Upper lobe of left lung (tissue), 6 donors: ENCODE measurements at regions not wholly inside any gene's neighbourhood (a gene's known extent, or its start where the extent isn't known, plus 50 kb on each side); places are given as distances from the start of the nearest gene placed in this dataset.
"Not testable (repeated sequence)": the region's sequence is repeated elsewhere in the genome, so short reads cannot be mapped to it uniquely, and the experiment has no call there.

Experiments
- ATAC-seq, 2 donors: fragments of 200-7000 bp; cut with Tn5 transposase; one replicate each; pipeline ENCODE4 v1.9.1; 2022; ENCODE audit warnings: mild to moderate bottlenecking in 2 of 2, moderate library complexity in 2 of 2; ENCODE audit not compliant: low FRiP score in 2 of 2
- DNase-seq, 2 donors: peaks; one replicate each; pipeline ENCODE4 v3.0.0-alpha.2; 2019 to 2020
- H3K27ac ChIP-seq, 4 donors: fragments of 200-600 bp; sonication (generic); one replicate each; pipeline ENCODE4 v1.5.1; 2016 to 2019
- H3K27me3 ChIP-seq, 4 donors: fragments of 200-600 bp; sonication (generic); one replicate each; pipeline ENCODE4 v1.5.1; 2017 to 2019
- H3K36me3 ChIP-seq, 4 donors: fragments of 200-600 bp; sonication (generic); one replicate each; pipeline ENCODE4 v1.5.1; 2016 to 2019
- H3K4me1 ChIP-seq, 4 donors: fragments of 200-600 bp; sonication (generic); one replicate each; pipeline ENCODE4 v1.5.1; 2018 to 2019
- H3K4me3 ChIP-seq, 4 donors: fragments of 200-600 bp; sonication (generic); one replicate each; pipeline ENCODE4 v1.5.1; 2017 to 2019; ENCODE audit warnings: mild to moderate bottlenecking in 2 of 4, moderate library complexity in 1 of 4
- H3K9me3 ChIP-seq, 4 donors: fragments of 200-600 bp; sonication (generic); one replicate each; pipeline ENCODE4 v1.5.1; 2018 to 2019
- EP300 ChIP-seq, 4 donors: sonication (generic); formaldehyde crosslinking; IDR thresholded peaks; one replicate each; pipeline ENCODE4 v1.5.1; 2017; ENCODE audit warnings: antibody characterized with exemption in 4 of 4, control low read depth in 2 of 4
- POLR2A ChIP-seq, 4 donors: fragments of 450-650 bp; IDR thresholded peaks; one replicate each; pipeline ENCODE4 v1.5.1; 2016 to 2017; ENCODE audit warnings: antibody characterized with exemption in 4 of 4, mild to moderate bottlenecking in 2 of 4
- POLR2AphosphoS5 ChIP-seq, 2 donors: sonication (generic); formaldehyde crosslinking; IDR thresholded peaks; one replicate each; pipeline ENCODE4 v1.5.1; 2017; ENCODE audit warnings: antibody characterized with exemption in 2 of 2
- WGBS, 2 donors: methylation state at CpG; one replicate each; pipeline ENCODE4 v1.1.5; 2017 to 2018; 5-methylcytosine and 5-hydroxymethylcytosine counted together
- TF ChIP-seq, protein P1 (sequence below), 6 experiments: fragments of 450-650 bp in 4 of 6; fragments of 200-600 bp in 2 of 6; sonication (generic) in 2 of 6; IDR thresholded peaks; one replicate each; pipeline ENCODE4 v1.5.1; 2016 to 2019; ENCODE audit warnings: antibody characterized with exemption in 6 of 6
- donor health status: DM: no; HTN: no; CAD: no; lungs with moderate emphysema.
- donor health status: DM: no; HTN: yes; CAD: no; lungs with severe emphysema.

DNA sequence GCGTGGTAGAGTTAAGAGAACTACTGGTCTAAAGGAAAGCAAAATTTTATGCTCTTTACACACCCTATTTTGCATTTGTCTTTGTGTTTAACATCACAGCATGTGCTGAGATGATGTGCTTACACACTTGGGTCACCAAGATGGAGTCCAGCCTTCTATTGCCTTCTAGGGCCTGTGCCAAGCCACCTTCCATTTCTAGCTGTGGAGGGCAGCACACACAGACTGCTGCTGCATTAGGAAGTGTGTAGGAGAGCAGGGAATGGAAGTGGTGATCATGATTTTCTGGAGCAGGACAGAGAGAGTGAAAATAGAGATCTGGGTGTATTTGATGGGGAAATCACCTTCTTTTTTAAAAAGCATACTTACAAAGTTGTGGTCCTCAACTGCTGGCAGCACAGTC is 191.6 kb downstream of the SOX4 start:
- no peak for ATAC-seq
- no peak for DNase-seq
- Histone ChIP-seq H3K9me3 (no peaks in the 10 kb centered on the region), H3K27me3 (no peaks in the 10 kb centered on the region), H3K4me1 (no peaks in the 10 kb centered on the region), H3K36me3 (no peaks in the 10 kb centered on the region), H3K4me3 (no peak overlapping the region), H3K27ac (no peak overlapping the region)
- no peak for TF ChIP-seq POLR2A (IDR thresholded peaks at IDR 0.05)
- no peak for TF ChIP-seq POLR2AphosphoS5 (IDR thresholded peaks at IDR 0.05)
- TF ChIP-seq, protein P1, sequence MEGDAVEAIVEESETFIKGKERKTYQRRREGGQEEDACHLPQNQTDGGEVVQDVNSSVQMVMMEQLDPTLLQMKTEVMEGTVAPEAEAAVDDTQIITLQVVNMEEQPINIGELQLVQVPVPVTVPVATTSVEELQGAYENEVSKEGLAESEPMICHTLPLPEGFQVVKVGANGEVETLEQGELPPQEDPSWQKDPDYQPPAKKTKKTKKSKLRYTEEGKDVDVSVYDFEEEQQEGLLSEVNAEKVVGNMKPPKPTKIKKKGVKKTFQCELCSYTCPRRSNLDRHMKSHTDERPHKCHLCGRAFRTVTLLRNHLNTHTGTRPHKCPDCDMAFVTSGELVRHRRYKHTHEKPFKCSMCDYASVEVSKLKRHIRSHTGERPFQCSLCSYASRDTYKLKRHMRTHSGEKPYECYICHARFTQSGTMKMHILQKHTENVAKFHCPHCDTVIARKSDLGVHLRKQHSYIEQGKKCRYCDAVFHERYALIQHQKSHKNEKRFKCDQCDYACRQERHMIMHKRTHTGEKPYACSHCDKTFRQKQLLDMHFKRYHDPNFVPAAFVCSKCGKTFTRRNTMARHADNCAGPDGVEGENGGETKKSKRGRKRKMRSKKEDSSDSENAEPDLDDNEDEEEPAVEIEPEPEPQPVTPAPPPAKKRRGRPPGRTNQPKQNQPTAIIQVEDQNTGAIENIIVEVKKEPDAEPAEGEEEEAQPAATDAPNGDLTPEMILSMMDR (IDR thresholded peaks at IDR 0.05), result no peak
- TF ChIP-seq EP300 (IDR thresholded peaks at IDR 0.05), result no peak
- WGBS, 2 donors, result 86 to 100% methylated on average over 1 of the region's 1 CpG

DNA sequence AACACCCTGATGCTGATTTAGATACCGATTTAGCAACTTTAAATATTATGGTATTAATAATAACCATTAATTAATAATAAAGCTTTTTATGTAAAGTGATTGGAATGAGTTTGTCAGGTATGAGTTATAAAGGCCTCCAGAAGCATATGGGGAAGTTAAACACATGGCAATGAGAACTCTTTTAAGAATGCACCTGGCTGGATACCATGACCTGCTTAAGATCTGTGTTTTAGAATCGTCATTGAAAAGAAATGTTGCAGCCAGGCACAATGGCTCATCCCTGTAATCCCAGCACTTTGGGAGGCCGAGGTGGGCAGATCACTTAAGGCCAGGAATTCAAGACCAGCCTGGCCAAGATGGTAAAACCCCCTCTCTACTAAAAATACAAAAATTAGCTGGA is 197.5 kb downstream of the SOX4 start:
- Histone ChIP-seq H3K36me3 (no peaks in the 10 kb centered on the region), H3K4me1 (no peaks in the 10 kb centered on the region), H3K27me3 (no peaks in the 10 kb centered on the region), H3K4me3 (no peak overlapping the region), H3K27ac (no peak overlapping the region), H3K9me3 (no peaks in the 10 kb centered on the region)
- no peak for TF ChIP-seq POLR2AphosphoS5 (IDR thresholded peaks at IDR 0.05)
- no peak for TF ChIP-seq EP300 (IDR thresholded peaks at IDR 0.05)
- TF ChIP-seq, protein P1 (IDR thresholded peaks at IDR 0.05), result no peak
- no peak for TF ChIP-seq POLR2A (IDR thresholded peaks at IDR 0.05)
- DNase-seq, result no peak
- WGBS, 2 donors, result 77 to 90% methylated on average over 3 of the region's 3 CpGs
- ATAC-seq, result no peak

DNA sequence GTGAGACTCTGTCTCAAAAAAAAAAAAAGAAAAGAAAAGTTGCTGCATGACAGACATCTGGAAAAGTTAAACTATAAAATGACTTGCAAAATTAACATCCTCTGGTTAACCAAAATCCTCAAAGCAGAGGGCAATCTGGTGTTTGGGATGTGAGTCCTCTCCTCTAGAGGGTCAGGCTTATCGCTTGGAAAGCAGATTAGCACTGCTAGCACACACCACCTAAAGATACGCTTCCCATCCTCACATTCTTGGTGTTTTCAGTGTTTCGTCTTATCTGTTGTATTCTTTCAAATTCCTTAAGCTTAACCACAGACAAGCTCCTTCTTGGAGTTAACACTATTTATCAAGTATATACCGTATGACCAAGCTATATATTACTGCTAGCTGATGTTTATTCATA is 198.0 kb downstream of the SOX4 start:
- 63 to 80% methylated on average over 4 of the region's 4 CpGs for WGBS, 2 donors
- ATAC-seq (no peak), DNase-seq (no peak)
- Histone ChIP-seq H3K27me3 (no peaks in the 10 kb centered on the region), H3K4me3 (no peak overlapping the region), H3K36me3 (no peaks in the 10 kb centered on the region), H3K27ac (no peak overlapping the region), H3K9me3 (no peaks in the 10 kb centered on the region), H3K4me1 (no peaks in the 10 kb centered on the region)
- no peak for TF ChIP-seq POLR2AphosphoS5 (IDR thresholded peaks at IDR 0.05)
- TF ChIP-seq, protein P1 (IDR thresholded peaks at IDR 0.05), result no peak

DNA sequence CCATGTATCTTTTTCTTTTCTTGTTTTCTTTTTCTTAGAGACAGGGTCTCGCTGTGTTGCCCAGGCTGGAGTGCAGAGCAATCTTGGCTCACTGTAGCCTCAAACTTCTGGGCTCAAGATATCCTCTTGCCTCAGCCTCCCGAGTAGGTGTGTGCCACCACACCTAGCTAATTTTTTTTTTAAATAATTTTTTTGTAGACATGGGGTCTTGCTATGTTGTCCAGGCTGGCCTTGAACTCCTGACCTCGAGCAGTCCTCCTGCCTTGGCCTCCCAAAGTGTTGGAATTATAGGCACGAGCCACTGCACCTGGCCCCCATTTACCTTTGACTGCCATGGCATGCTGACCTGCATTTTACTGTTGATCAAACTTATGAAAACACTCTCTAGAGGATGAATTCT is 198.6 kb downstream of the SOX4 start:
- WGBS, 2 donors, result 91 to 92% methylated on average over 4 of the region's 4 CpGs
- Histone ChIP-seq H3K27ac (no peak overlapping the region), H3K27me3 (no peaks in the 10 kb centered on the region), H3K4me3 (no peak overlapping the region), H3K36me3 (no peaks in the 10 kb centered on the region), H3K9me3 (no peaks in the 10 kb centered on the region), H3K4me1 (no peaks in the 10 kb centered on the region)
- ATAC-seq, result no peak
- TF ChIP-seq POLR2AphosphoS5 (IDR thresholded peaks at IDR 0.05) (no peak), EP300 (IDR thresholded peaks at IDR 0.05) (no peak), POLR2A (IDR thresholded peaks at IDR 0.05) (no peak)
- TF ChIP-seq, protein P1 (IDR thresholded peaks at IDR 0.05), result no peak
- DNase-seq, result no peak

DNA sequence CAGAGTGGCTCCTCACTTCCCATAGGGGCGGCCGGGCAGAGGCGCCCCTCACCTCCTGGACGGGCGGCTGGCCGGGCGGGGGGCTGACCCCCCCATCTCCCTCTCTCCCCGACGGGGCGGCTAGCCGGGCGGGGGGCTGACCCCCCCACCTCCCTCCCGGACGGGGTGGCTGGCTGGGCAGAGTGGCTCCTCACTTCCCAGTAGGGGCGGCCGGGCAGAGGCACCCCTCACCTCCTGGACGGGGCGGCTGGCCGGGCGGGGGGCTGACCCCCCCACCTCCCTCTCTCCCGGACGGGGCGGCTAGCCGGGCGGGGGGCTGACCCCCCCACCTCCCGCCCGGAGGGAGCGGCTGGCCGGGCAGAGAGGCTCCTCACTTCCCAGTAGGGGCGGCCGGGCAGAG is 203.4 kb downstream of the SOX4 start:
- not testable (repeated sequence) for H3K36me3 ChIP-seq, H3K27ac ChIP-seq, ATAC-seq, H3K4me1 ChIP-seq, H3K9me3 ChIP-seq, DNase-seq, H3K27me3 ChIP-seq, H3K4me3 ChIP-seq
- WGBS, 2 donors, result no CpG with 5 or more reads among the region's 31 CpGs
